Transverse colon (tissue), 4 donors: ENCODE measurements at regions not wholly inside any gene's neighbourhood (a gene's known extent, or its start where the extent isn't known, plus 50 kb on each side); places are given as distances from the start of the nearest gene placed in this dataset.

ENCODE experiments used
- DNase-seq: peaks from one replicate; pipeline ENCODE4 v3.0.0-alpha.2; 2019
- H3K27ac ChIP-seq, 4 donors: fragments of 200-600 bp; sonication (generic); 2 replicates each; pipeline ENCODE4 v1.5.1; 2016 to 2018; ENCODE audit warnings: inconsistent platforms in 4 of 4
- H3K27me3 ChIP-seq: fragments of 200-600 bp; sonication (generic); 2 replicates; pipeline ENCODE4 v1.5.1; 2017; ENCODE audit warnings: inconsistent platforms
- H3K36me3 ChIP-seq, 4 donors: fragments of 200-600 bp; sonication (generic); 2 replicates each; pipeline ENCODE4 v1.5.1; 2017 to 2019; ENCODE audit warnings: inconsistent platforms in 4 of 4
- H3K4me1 ChIP-seq, 4 donors: fragments of 200-600 bp; sonication (generic); 2 replicates each; pipeline ENCODE4 v1.5.1; 2017 to 2020; ENCODE audit warnings: inconsistent platforms in 4 of 4
- H3K4me3 ChIP-seq, 4 donors: fragments of 200-600 bp; sonication (generic); 1 replicate in 1 of 4; 2 replicates in 3 of 4; pipeline versions ENCODE4 v1.5.1 to v1.6.1; 2017 to 2019; ENCODE audit warnings: inconsistent platforms in 4 of 4
- H3K9me3 ChIP-seq, 2 donors: fragments of 200-600 bp; sonication (generic); 2 replicates each; pipeline ENCODE4 v1.5.1; 2017 to 2019; ENCODE audit warnings: inconsistent platforms in 2 of 2
- EP300 ChIP-seq: sonication (generic); formaldehyde crosslinking; IDR thresholded peaks from one replicate; pipeline ENCODE4 v1.6.1; 2017; ENCODE audit warnings: antibody characterized with exemption, low read depth
- POLR2A ChIP-seq: fragments of 450-650 bp; IDR thresholded peaks from one replicate; pipeline ENCODE4 v1.6.1; 2016; ENCODE audit warnings: antibody characterized with exemption, mild to moderate bottlenecking, moderate library complexity
- POLR2AphosphoS5 ChIP-seq, 3 donors: sonication (generic); formaldehyde crosslinking; IDR thresholded peaks; one replicate each; pipeline ENCODE4 v1.6.1; 2016; ENCODE audit warnings: antibody characterized with exemption in 3 of 3
- WGBS, 2 donors: methylation state at CpG; one replicate each; pipeline ENCODE4 v1.1.5; 2018; ENCODE audit warnings: low coverage in 1 of 2; 5-methylcytosine and 5-hydroxymethylcytosine counted together
- in situ Hi-C, 4 donors: fragments of 200-750 bp; cut with MboI; loops; one replicate each; pipeline versions ENCODE4 v1.15.0 to v1.15.1; 2017; ENCODE audit warnings: low sequenced_read_pairs in 3 of 4, low pct_ligation_motif_present in 1 of 4, low pct_unique_long_range_greater_than_20kb in 1 of 4
- intact Hi-C: fragments of 100-400 bp; cut with DNase I; formaldehyde crosslinking; loops from one replicate; pipeline ENCODE4 v1.15.1; 2023; ENCODE audit warnings: low total_unique reads
- TF ChIP-seq, protein P1 (sequence below), 5 experiments: fragments of 200-600 bp in 3 of 5; fragments of 450-650 bp in 2 of 5; sonication (generic) in 3 of 5; IDR thresholded peaks; 1 replicate in 2 of 5; 2 replicates in 3 of 5; pipeline ENCODE4 v1.5.1; 2016 to 2017; ENCODE audit warnings: antibody characterized with exemption in 5 of 5, inconsistent platforms in 3 of 5, mild to moderate bottlenecking in 2 of 5, moderate library complexity in 1 of 5

DNA sequence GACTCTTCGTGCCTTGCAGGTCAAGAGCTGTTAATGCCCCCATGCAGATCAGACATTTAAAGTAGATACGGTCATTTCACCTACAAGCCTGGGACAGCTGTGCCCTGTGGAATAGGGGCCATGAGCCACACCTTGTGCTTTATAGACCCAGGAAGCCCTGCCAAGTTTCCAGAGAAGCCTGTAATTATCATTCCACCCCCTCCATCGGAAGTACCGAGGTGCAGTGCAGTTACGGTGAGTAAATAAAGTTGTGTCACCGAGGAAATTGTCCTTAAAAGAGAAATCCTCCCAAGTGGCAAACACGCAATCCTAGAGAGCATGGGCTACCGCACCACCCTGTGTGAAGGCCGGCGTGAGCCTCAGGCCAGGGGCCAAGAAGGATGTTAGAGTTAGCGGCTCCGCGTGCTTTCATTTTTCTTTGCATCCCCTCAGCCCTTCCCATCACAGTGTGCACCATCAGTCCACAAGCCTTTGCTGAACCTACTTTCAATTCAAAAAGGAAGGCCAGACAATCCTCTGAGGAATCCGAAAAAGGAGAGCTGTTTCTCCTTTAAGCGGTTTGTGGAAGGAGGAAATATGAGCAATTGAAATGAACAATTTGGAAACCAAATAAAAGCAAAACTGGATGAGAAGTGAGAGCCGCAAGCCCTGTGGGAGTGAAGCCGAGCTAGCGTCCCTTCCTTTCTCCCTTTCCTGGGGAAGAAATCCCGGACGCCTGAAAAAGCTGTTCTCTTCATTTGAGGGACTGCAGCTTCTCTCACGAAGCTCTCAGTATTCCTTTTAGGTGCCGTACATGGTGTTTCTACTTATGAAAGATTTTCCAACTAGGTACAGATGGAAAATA is 183.3 kb upstream of the PDE10A start:
- DNase-seq: peak; percentile 80
- H3K9me3 ChIP-seq: no peaks in the 10 kb centered on the region
- TF ChIP-seq POLR2AphosphoS5 (IDR thresholded peaks at IDR 0.05) (peak in 2 of 3 donors; percentile 35 to 67), POLR2A (no peak), EP300 (no peak)
- 29 to 33% methylated on average over 3 to 22 of the region's 22 CpGs for WGBS, 2 donors
- peak overlapping the region; percentile 62 to 68 (median 65) for H3K27ac ChIP-seq
- H3K4me1 ChIP-seq: peaks cover 3 to 49% (median 24%) of the 10 kb centered on the region in 4 donors
- in situ Hi-C loops (no loop called here), intact Hi-C loops (loop anchor here (1.0 kb wide), 1 partner anchor 36 kb away; no protein-coding TSS in a partner anchor)
- H3K27me3 ChIP-seq: peaks cover 5% of the 10 kb centered on the region
- H3K4me3 ChIP-seq: peak overlapping the region in 3 of 4 donors; percentile 1 to 29 (median 9)
- H3K36me3 ChIP-seq: no peaks in the 10 kb centered on the region

DNA sequence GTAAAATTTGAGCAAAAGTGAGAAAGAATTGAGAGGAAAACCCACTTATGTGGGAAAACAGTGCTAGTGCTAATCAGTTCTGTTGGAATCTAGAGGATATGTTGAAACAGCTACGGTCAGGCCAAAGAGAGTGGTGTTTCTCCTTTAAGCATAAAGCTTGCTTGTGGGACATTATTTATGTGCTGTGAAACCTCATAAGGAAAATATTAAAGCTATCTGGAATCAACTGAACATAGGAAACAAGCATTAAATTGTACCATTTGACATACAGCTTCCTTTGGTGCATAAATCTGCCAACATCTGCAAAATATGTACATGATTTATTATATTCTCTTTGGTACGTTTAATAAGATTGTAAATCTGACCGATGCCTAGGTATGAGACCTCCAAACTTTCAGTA is 182.5 kb upstream of the PDE10A start:
- Histone ChIP-seq H3K36me3 (no peaks in the 10 kb centered on the region), H3K9me3 (no peaks in the 10 kb centered on the region), H3K4me3 (no peak overlapping the region), H3K27ac (peak overlapping the region in 3 of 4 donors; percentile 62 to 67 (median 63)), H3K4me1 (peaks cover 3 to 49% (median 24%) of the 10 kb centered on the region in 4 donors), H3K27me3 (peaks cover 5% of the 10 kb centered on the region)
- 13 to 27% methylated on average over 3 of the region's 3 CpGs for WGBS, 2 donors
- in situ Hi-C loops (no loop called here), intact Hi-C loops (no loop called here)
- DNase-seq: no peak
- TF ChIP-seq POLR2A (no peak), POLR2AphosphoS5 (IDR thresholded peaks at IDR 0.05) (no peak), EP300 (no peak)
- TF ChIP-seq, protein P1, sequence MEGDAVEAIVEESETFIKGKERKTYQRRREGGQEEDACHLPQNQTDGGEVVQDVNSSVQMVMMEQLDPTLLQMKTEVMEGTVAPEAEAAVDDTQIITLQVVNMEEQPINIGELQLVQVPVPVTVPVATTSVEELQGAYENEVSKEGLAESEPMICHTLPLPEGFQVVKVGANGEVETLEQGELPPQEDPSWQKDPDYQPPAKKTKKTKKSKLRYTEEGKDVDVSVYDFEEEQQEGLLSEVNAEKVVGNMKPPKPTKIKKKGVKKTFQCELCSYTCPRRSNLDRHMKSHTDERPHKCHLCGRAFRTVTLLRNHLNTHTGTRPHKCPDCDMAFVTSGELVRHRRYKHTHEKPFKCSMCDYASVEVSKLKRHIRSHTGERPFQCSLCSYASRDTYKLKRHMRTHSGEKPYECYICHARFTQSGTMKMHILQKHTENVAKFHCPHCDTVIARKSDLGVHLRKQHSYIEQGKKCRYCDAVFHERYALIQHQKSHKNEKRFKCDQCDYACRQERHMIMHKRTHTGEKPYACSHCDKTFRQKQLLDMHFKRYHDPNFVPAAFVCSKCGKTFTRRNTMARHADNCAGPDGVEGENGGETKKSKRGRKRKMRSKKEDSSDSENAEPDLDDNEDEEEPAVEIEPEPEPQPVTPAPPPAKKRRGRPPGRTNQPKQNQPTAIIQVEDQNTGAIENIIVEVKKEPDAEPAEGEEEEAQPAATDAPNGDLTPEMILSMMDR (IDR thresholded peaks at IDR 0.05): no peak

DNA sequence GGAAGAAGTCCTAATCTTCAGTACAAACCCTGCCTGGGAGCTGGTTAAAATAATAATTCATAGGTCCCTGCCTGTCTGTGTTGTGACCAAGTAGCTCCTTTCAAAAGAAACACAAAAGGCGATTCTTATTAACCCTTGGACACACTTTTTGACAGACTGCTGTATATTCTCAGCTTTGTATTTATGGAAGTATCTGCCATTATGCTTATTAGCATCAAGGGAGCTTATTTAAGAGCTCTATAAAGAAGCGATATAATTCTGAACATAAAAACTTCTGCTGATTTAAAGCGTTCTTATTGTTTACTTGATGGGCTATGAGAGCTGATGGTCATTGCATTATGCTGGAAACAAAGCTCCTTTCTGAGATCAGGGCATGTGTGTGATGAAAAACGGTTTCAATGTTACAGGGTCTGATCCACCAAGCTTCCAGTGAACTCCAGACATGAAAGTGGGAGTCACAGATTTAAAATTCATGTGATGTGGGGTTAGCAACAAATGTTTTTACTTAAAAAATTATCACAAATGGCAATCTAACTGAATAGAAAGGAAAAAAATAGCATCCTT is 181.8 kb upstream of the PDE10A start:
- peaks cover 3 to 45% (median 24%) of the 10 kb centered on the region in 4 donors for H3K4me1 ChIP-seq
- intact Hi-C loops (no loop called here), in situ Hi-C loops (no loop called here)

DNA sequence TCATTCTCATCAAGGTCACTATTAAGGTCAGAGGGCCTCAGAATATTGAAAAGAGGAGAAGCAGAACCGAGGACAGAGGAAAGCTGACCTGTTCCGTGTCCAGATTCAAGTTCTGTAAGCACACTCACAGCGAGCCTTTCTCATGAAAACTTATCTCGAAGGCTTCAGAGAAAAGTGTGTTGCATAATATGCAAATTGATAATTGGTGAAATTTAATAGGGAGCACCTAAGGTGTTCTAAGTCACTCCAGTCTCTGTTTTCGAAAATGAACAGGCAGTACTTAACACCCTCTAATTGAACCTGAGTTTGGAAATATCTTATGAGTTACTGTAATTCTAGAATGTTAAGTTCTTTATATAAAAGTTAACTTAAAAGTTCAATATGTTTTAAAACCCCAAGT is 181.2 kb upstream of the PDE10A start:
- H3K9me3 ChIP-seq: no peaks in the 10 kb centered on the region
- in situ Hi-C loops: no loop called here
- no peak for TF ChIP-seq POLR2A
- TF ChIP-seq, protein P1 (IDR thresholded peaks at IDR 0.05): no peak
- TF ChIP-seq EP300: no peak
- no peak for TF ChIP-seq POLR2AphosphoS5 (IDR thresholded peaks at IDR 0.05)

More for the DNA sequence above, 181.8 kb upstream of the PDE10A start:
- no peak overlapping the region for H3K4me3 ChIP-seq
- no peak for DNase-seq
- TF ChIP-seq POLR2A (no peak), POLR2AphosphoS5 (IDR thresholded peaks at IDR 0.05) (no peak), EP300 (no peak)
- TF ChIP-seq, protein P1 (IDR thresholded peaks at IDR 0.05): no peak
- H3K36me3 ChIP-seq: no peaks in the 10 kb centered on the region
- H3K27ac ChIP-seq: no peak overlapping the region
- H3K27me3 ChIP-seq: peaks cover 3% of the 10 kb centered on the region
- 63 to 64% methylated on average over 4 of the region's 4 CpGs for WGBS, 2 donors
- H3K9me3 ChIP-seq: no peaks in the 10 kb centered on the region

More for the DNA sequence above, 181.2 kb upstream of the PDE10A start:
- no peak for DNase-seq
- Histone ChIP-seq H3K4me1 (peaks cover 3 to 45% (median 24%) of the 10 kb centered on the region in 4 donors), H3K27me3 (no peaks in the 10 kb centered on the region), H3K27ac (no peak overlapping the region), H3K4me3 (no peak overlapping the region), H3K36me3 (no peaks in the 10 kb centered on the region)
- intact Hi-C loops: no loop called here
- 69 to 81% methylated on average over 5 of the region's 5 CpGs for WGBS, 2 donors
